MCF 10A (cell line): ENCODE measurements at regions not wholly inside any gene's neighbourhood (a gene's known extent, or its start where the extent isn't known, plus 50 kb on each side); places are given as distances from the start of the nearest gene placed in this dataset.
"Not testable (repeated sequence)": the region's sequence is repeated elsewhere in the genome, so short reads cannot be mapped to it uniquely, and the experiment has no call there.

Experiments used
- BruUV-seq: library from RNA; stranded (reverse); fragments of 400-500 nt; replicated peaks from 2 replicates; lab custom pipeline; 2021; lab: Mats Ljungman, UMichigan
- CTCF ChIA-PET: fragments of 300-600 bp; sonication (Branson Sonifier 250); formaldehyde crosslinking; extraction: SDS; loops from one replicate; lab custom pipeline; 2021; ENCODE audit warnings: antibody characterized with exemption, inconsistent platforms; lab: Yijun Ruan, JAX
- POLR2A ChIA-PET: fragments of 300-600, 350-650 bp; sonication (Branson Sonifier 250); formaldehyde crosslinking; extraction: SDS; loops from one replicate; lab custom pipeline; 2020; ENCODE audit warnings: antibody characterized with exemption, inconsistent platforms; lab: Yijun Ruan, JAX
- DNase-seq: peaks from one replicate; pipeline ENCODE4 v3.0.0-alpha.2; 2018; ENCODE audit not compliant: unreplicated experiment
- H3K27ac Mint-ChIP-seq: one replicate; pipeline ENCODE4 v1.8.0; 2022; ENCODE audit warnings: mild to moderate bottlenecking, low read depth, mixed read lengths; ENCODE audit not compliant: unreplicated experiment
- H3K27me3 Mint-ChIP-seq: one replicate; pipeline ENCODE4 v1.8.0; 2022; ENCODE audit warnings: mixed read lengths; ENCODE audit not compliant: insufficient read depth, unreplicated experiment
- H3K36me3 Mint-ChIP-seq: one replicate; pipeline ENCODE4 v1.8.0; 2022; ENCODE audit warnings: mild to moderate bottlenecking, moderate library complexity, mixed read lengths; ENCODE audit not compliant: insufficient read depth, unreplicated experiment
- H3K4me1 Mint-ChIP-seq: one replicate; pipeline ENCODE4 v1.8.0; 2022; ENCODE audit warnings: mixed read lengths; ENCODE audit not compliant: insufficient read depth, unreplicated experiment
- H3K4me3 Mint-ChIP-seq: one replicate; pipeline ENCODE4 v1.8.0; 2022; ENCODE audit warnings: mild to moderate bottlenecking, moderate library complexity, mixed read lengths; ENCODE audit not compliant: unreplicated experiment
- H3K9me3 Mint-ChIP-seq: one replicate; pipeline ENCODE4 v1.8.0; 2022; ENCODE audit warnings: mixed read lengths; ENCODE audit not compliant: unreplicated experiment
- intact Hi-C: fragments of 100-400 bp; cut with micrococcal nuclease; formaldehyde crosslinking; loops from 2 replicates; pipeline ENCODE4 v1.14.1; 2022
- TF ChIP-seq, protein P1 (sequence below): fragments of 200-600 bp; IDR thresholded peaks from one replicate; pipeline ENCODE4 v1.8.0; 2022; ENCODE audit warnings: antibody characterized with exemption, mild to moderate bottlenecking; ENCODE audit not compliant: unreplicated experiment

DNA sequence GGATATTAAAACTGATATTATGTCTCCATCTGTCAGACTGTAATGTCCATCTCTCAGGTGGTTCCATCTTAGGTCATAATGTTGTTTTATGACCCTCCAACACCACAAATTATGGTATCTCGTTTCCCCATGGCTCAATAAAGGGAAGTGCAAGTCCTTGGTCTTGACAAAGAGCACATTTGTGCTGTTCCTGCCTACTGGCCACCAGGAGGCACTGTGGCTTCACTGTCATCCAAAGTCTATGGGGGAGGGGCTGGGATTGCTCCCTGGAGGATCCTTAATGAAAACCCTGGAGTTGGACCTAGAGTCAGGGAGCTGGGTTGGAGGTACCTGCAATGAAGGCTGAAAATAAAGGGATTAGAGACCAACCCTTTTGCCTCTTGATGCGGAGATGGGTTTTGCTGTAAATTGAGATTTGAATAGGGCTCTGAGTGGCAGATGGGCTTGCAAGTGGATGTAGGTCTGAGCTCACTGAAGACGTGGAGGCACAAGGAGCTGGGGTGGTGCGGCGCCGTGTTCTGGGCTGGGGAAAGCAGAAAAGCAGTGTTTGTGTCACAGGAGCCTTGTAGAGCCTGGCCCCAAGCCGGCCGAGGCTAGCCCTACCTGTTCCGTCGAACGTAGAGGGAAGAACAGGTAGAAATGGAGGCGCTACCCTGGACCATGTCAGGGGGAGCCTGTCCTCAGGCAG, 180.5 kb upstream of the PRSS58 start:
- intact Hi-C loops: no loop called here
- Mint-ChIP-seq H3K27ac (no peak overlapping the region), H3K27me3 (peaks cover 13% of the 10 kb centered on the region), H3K36me3 (peaks cover 7% of the 10 kb centered on the region), H3K9me3 (peaks cover 9% of the 10 kb centered on the region), H3K4me3 (no peak overlapping the region), H3K4me1 (peaks cover 14% of the 10 kb centered on the region)
- TF ChIP-seq, protein P1, sequence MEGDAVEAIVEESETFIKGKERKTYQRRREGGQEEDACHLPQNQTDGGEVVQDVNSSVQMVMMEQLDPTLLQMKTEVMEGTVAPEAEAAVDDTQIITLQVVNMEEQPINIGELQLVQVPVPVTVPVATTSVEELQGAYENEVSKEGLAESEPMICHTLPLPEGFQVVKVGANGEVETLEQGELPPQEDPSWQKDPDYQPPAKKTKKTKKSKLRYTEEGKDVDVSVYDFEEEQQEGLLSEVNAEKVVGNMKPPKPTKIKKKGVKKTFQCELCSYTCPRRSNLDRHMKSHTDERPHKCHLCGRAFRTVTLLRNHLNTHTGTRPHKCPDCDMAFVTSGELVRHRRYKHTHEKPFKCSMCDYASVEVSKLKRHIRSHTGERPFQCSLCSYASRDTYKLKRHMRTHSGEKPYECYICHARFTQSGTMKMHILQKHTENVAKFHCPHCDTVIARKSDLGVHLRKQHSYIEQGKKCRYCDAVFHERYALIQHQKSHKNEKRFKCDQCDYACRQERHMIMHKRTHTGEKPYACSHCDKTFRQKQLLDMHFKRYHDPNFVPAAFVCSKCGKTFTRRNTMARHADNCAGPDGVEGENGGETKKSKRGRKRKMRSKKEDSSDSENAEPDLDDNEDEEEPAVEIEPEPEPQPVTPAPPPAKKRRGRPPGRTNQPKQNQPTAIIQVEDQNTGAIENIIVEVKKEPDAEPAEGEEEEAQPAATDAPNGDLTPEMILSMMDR: peak; percentile 56
- peak; percentile 68 for DNase-seq
- no TSS peak for BruUV-seq
- ChIA-PET POLR2A (no interaction called here), CTCF (interaction anchor here (0.5 to 1.1 kb wide), 5 partner anchors 17 to 462 kb away, joined by 3 to 9 read pairs (median 3); no protein-coding TSS in a partner anchor)

DNA sequence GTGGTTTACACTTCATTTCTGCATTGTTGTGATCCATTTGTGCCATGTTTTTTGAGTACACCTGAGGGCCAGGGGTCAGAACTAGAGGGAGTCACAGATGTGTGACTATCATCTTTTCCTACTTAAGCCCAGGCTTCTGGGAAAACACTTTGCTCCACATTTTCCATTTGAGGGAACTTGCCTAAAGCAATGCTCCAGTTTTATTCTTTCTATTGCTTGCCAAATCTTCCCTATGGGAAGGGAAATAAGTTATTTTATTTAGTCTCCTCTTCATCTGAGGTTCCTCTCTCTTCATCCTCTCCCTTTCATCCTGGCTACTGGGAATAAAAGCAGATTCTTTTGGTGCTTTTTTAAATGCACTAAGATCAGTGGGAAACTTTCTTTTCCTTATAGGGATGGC, 179.9 kb upstream of the PRSS58 start:
- TF ChIP-seq, protein P1: no peak
- Mint-ChIP-seq H3K9me3 (peaks cover 9% of the 10 kb centered on the region), H3K27ac (no peak overlapping the region), H3K36me3 (peaks cover 7% of the 10 kb centered on the region), H3K4me1 (peaks cover 14% of the 10 kb centered on the region), H3K27me3 (peaks cover 13% of the 10 kb centered on the region), H3K4me3 (no peak overlapping the region)
- no TSS peak for BruUV-seq
- CTCF ChIA-PET: no interaction called here
- POLR2A ChIA-PET: no interaction called here
- intact Hi-C loops: no loop called here
- no peak for DNase-seq

DNA sequence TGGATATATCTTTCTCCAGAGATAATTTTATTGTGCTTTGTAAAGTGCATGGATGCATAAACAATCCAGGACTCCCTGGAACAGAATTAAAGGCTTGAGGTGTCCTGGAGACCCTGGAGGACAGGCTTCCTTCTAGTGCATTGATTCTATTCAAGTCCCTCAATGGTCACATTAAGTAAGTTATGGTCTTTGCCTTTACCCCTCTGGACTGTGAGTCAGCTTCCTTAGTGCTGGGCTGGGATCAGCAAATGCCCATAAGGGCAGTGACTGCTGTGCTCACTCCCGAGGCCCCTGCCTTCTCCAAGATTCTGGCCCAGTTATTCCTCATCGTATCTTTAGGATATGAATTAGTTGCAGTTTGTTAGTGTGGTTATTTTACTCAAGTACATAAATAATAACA, 178.7 kb upstream of the PRSS58 start:
- Mint-ChIP-seq H3K4me1 (peaks cover 14% of the 10 kb centered on the region), H3K9me3 (peaks cover 9% of the 10 kb centered on the region), H3K27me3 (peaks cover 20% of the 10 kb centered on the region), H3K4me3 (no peak overlapping the region), H3K27ac (no peak overlapping the region), H3K36me3 (peaks cover 7% of the 10 kb centered on the region)
- TF ChIP-seq, protein P1: no peak
- no TSS peak for BruUV-seq
- ChIA-PET POLR2A (no interaction called here), CTCF (interaction anchor here (0.5 kb wide), 1 partner anchor 191 kb away, joined by 4 read pairs; no protein-coding TSS in a partner anchor)
- DNase-seq: no peak
- intact Hi-C loops: no loop called here

DNA sequence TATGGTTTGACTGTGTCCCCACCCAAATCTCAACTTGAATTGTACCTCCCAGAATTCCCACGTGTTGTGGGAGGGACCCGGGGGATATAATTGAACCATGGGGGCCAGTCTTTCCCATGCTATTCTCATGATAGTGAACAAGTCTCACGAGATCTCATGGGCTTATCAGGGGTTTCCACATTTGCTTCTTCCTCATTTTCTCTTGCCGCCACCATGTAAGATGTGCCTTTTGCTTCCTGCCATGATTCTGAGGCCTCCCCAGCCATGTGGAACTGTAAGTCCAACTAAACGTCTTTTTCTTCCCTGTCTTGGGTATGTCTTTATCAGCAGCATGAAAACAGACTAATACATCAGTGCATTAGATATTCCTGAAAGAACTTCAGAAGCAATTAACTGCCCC, 177.7 kb upstream of the PRSS58 start:
- H3K36me3 Mint-ChIP-seq, H3K27ac Mint-ChIP-seq, H3K4me1 Mint-ChIP-seq, intact Hi-C loops, DNase-seq, BruUV-seq, H3K4me3 Mint-ChIP-seq, H3K9me3 Mint-ChIP-seq, POLR2A ChIA-PET: not testable (repeated sequence)
- peaks cover 30% of the 10 kb centered on the region for H3K27me3 Mint-ChIP-seq
- CTCF ChIA-PET: interaction anchor here (1.2 kb wide), 1 partner anchor 46 kb away, joined by 4 read pairs; no protein-coding TSS in a partner anchor
